ENCODE measurements at regions not wholly inside any gene's neighbourhood (a gene's known extent, or its start where the extent isn't known, plus 50 kb on each side); places are given as distances from the start of the nearest gene placed in this dataset.

- Mint-ChIP-seq H3K4me3 (no peak overlapping the region), H3K27ac (no peak overlapping the region; a peak in 1 of 7 replicates), H3K4me1 (peaks cover 0 to 4% of the 10 kb centered on the region in 2 experiments; a peak in 1 of 4 replicates), H3K9me3 (no peaks in the 10 kb centered on the region), H3K36me3 (ENCODE audit: insufficient read depth in 1 of 3, low read depth in 3 of 3) (no peaks in the 10 kb centered on the region), H3K27me3 (ENCODE audit: low read depth) (no peaks in the 10 kb centered on the region)
- Histone ChIP-seq H3K9ac (ENCODE audit: extremely low read depth, insufficient read length, low read length) (no peak overlapping the region), H2BK15ac (ENCODE audit: low read depth, low read length) (no peak overlapping the region), H2BK20ac (ENCODE audit: low read depth, low read length, poor library complexity, severe bottlenecking) (no peak overlapping the region), H3K79me1 (ENCODE audit: insufficient read depth, low read depth, low read length, poor library complexity, severe bottlenecking) (no peaks in the 10 kb centered on the region), H3K14ac (ENCODE audit: insufficient read depth, low read length) (no peak overlapping the region), H3K23me2 (ENCODE audit: insufficient read length, low read depth, low read length, poor library complexity, severe bottlenecking) (no peaks in the 10 kb centered on the region), H2BK120ac (ENCODE audit: low read depth, low read length, poor library complexity, severe bottlenecking) (no peak overlapping the region), H4K8ac (replicated peaks; ENCODE audit: insufficient read length, low read depth, low read length) (no peak overlapping the region), H3K56ac (ENCODE audit: insufficient read length, low read depth, low read length) (no peak overlapping the region), H4K91ac (ENCODE audit: insufficient read length, low read depth, low read length) (no peak overlapping the region), H3K4me2 (ENCODE audit: insufficient read depth, insufficient read length, low read length) (no peak overlapping the region), H4K5ac (ENCODE audit: insufficient read length, low read depth, low read length) (no peak overlapping the region), H3K27ac (ENCODE audit: insufficient read length, low read depth, low read length) (no peak overlapping the region), H3K9me3 (ENCODE audit: control insufficient read depth, low read depth, low read length) (no peaks in the 10 kb centered on the region), H2BK12ac (ENCODE audit: insufficient read length, low read depth, low read length) (no peak overlapping the region), H4K20me1 (ENCODE audit: control insufficient read depth, insufficient read depth, insufficient read length) (no peaks in the 10 kb centered on the region), H3T11ph (ENCODE audit: low read length) (no peak overlapping the region), H3K18ac (ENCODE audit: insufficient read length, low read depth, low read length) (no peak overlapping the region), H3K4ac (ENCODE audit: low read depth, low read length) (no peak overlapping the region), H2AFZ (ENCODE audit: low read length) (no peak overlapping the region), H2BK5ac (ENCODE audit: insufficient read length, low read length) (no peak overlapping the region), H3K79me2 (ENCODE audit: insufficient read depth, low read length) (no peaks in the 10 kb centered on the region), H3K27me3 (ENCODE audit: insufficient read depth, low read length) (no peaks in the 10 kb centered on the region), H2AK5ac (ENCODE audit: insufficient read length, low read length) (no peak overlapping the region), H3K4me1 (ENCODE audit: insufficient read depth, low read length) (no peaks in the 10 kb centered on the region), H3K23ac (ENCODE audit: insufficient read length, low read depth, low read length) (no peak overlapping the region)
- WGBS (ENCODE audit: extremely low coverage, insufficient read length, low lambda C conversion rate): no CpG with 5 or more reads among the region's 1 CpG
- no peak for DNase-seq
- no peak for TF ChIP-seq CTCF (conservative IDR thresholded peaks at IDR 0.05)
These were observed 230.7 kb upstream of the SATB1 start for GRCh38 chr3:18655827-18656226.
